Upper lobe of left lung (tissue), 4 donors: ENCODE measurements at regions not wholly inside any gene's neighbourhood (a gene's known extent, or its start where the extent isn't known, plus 50 kb on each side); places are given as distances from the start of the nearest gene placed in this dataset.

ENCODE experiments used
- POLR2A ChIP-seq, 4 donors: fragments of 450-650 bp; IDR thresholded peaks; one replicate each; pipeline ENCODE4 v1.5.1; 2016 to 2017; ENCODE audit warnings: antibody characterized with exemption in 4 of 4, mild to moderate bottlenecking in 2 of 4
- POLR2AphosphoS5 ChIP-seq, 2 donors: sonication (generic); formaldehyde crosslinking; IDR thresholded peaks; one replicate each; pipeline ENCODE4 v1.5.1; 2017; ENCODE audit warnings: antibody characterized with exemption in 2 of 2
- TF ChIP-seq, protein P1 (sequence below), 6 experiments: fragments of 450-650 bp in 4 of 6; fragments of 200-600 bp in 2 of 6; sonication (generic) in 2 of 6; IDR thresholded peaks; one replicate each; pipeline ENCODE4 v1.5.1; 2016 to 2019; ENCODE audit warnings: antibody characterized with exemption in 6 of 6

DNA sequence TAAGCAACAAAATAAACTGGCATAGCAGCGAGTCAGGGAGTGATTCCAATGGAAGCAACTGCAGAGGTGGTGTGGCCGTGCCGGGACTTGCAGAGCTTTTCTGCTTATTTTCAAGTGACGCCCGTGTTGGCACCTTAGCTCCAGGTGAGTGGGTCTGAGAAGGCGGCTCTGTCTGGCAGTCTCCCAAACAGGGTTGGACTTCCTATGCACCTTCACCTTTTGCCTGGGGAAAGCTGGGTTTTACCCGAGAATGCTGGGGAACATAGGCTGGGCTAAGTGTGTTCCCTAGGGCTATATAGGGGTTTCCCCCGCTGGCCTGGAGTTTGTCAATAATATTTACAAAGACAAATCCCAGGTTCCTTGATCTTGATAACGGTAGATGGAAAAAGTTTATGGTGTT is 179.9 kb upstream of the TBL1XR1 start:
- TF ChIP-seq, protein P1, sequence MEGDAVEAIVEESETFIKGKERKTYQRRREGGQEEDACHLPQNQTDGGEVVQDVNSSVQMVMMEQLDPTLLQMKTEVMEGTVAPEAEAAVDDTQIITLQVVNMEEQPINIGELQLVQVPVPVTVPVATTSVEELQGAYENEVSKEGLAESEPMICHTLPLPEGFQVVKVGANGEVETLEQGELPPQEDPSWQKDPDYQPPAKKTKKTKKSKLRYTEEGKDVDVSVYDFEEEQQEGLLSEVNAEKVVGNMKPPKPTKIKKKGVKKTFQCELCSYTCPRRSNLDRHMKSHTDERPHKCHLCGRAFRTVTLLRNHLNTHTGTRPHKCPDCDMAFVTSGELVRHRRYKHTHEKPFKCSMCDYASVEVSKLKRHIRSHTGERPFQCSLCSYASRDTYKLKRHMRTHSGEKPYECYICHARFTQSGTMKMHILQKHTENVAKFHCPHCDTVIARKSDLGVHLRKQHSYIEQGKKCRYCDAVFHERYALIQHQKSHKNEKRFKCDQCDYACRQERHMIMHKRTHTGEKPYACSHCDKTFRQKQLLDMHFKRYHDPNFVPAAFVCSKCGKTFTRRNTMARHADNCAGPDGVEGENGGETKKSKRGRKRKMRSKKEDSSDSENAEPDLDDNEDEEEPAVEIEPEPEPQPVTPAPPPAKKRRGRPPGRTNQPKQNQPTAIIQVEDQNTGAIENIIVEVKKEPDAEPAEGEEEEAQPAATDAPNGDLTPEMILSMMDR (IDR thresholded peaks at IDR 0.05) = no peak
- TF ChIP-seq POLR2AphosphoS5 (IDR thresholded peaks at IDR 0.05) (no peak), POLR2A (IDR thresholded peaks at IDR 0.05) (no peak)
